HL-60 (cell line): ENCODE measurements at regions not wholly inside any gene's neighbourhood (a gene's known extent, or its start where the extent isn't known, plus 50 kb on each side); places are given as distances from the start of the nearest gene placed in this dataset.

ENCODE experiments used
- DNase-seq, 2 experiments: peaks; one replicate each; pipeline ENCODE4 v3.0.0-alpha.2; 2010 to 2020; ENCODE audit warnings: low read depth in 1 of 2, low spot score in 1 of 2
- H3K27ac ChIP-seq: fragments of 250-450 bp; sonication (Bioruptor Pico); replicated peaks from 2 replicates; pipeline ENCODE4 v1.5.1; 2020; ENCODE audit warnings: mild to moderate bottlenecking, moderate library complexity
- H3K27me3 ChIP-seq: fragments of 250-450 bp; sonication (Bioruptor Pico); 2 replicates; pipeline ENCODE4 v1.5.1; 2021; ENCODE audit warnings: mild to moderate bottlenecking, moderate library complexity; ENCODE audit not compliant: insufficient read depth, poor library complexity, severe bottlenecking
- H3K4me3 ChIP-seq: replicated peaks from 2 replicates; pipeline ENCODE4 v1.5.1; 2011; ENCODE audit warnings: mild to moderate bottlenecking, control low read depth, low read length; ENCODE audit not compliant: insufficient read depth
- GABPA ChIP-seq: IDR thresholded peaks from 2 replicates; pipeline ENCODE4 v1.6.1; 2012; ENCODE audit warnings: low read depth
- POLR2AphosphoS5 ChIP-seq: IDR thresholded peaks from 2 replicates; pipeline ENCODE4 v1.6.1; 2012; ENCODE audit warnings: low read depth
- SPI1 ChIP-seq: IDR thresholded peaks from 2 replicates; pipeline ENCODE4 v1.6.1; 2012; ENCODE audit warnings: low read depth, mild to moderate bottlenecking, borderline replicate concordance
- TF ChIP-seq, protein P1 (sequence below): IDR thresholded peaks from 2 replicates; pipeline ENCODE4 v1.6.1; 2012; ENCODE audit warnings: low read depth; ENCODE audit not compliant: insufficient replicate concordance
- TF ChIP-seq, protein P2 (sequence below): IDR thresholded peaks from one replicate; pipeline ENCODE4 v1.5.1; 2011; ENCODE audit warnings: low read length, control low read depth, inconsistent platforms; ENCODE audit not compliant: insufficient read depth

DNA sequence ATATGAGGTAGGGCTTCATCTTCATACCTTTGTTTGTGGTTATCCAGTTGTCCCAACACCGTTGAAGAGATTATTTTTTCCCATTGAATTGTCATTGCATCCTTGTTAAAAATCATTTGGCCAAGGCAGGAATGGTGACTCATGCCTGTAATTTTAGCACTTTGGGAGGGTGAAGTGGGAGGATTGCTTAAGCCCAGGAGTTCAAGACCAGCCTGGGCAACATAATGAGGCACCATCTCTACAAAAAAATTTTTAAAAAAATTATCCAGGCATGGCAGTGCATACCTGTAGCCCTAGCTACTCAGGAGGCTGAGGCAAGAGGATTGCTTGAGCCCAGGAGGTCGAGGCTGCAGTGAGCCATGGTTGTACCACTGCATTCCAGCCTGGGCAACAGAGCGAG lies 223.9 kb downstream of the TANC2 start:
- H3K27ac ChIP-seq: no peak overlapping the region
- DNase-seq: no peak

GRCh38 chr17:63190821-63191370 lies 224.9 kb downstream of the TANC2 start:
- no peak for TF ChIP-seq POLR2AphosphoS5
- TF ChIP-seq, protein P1, sequence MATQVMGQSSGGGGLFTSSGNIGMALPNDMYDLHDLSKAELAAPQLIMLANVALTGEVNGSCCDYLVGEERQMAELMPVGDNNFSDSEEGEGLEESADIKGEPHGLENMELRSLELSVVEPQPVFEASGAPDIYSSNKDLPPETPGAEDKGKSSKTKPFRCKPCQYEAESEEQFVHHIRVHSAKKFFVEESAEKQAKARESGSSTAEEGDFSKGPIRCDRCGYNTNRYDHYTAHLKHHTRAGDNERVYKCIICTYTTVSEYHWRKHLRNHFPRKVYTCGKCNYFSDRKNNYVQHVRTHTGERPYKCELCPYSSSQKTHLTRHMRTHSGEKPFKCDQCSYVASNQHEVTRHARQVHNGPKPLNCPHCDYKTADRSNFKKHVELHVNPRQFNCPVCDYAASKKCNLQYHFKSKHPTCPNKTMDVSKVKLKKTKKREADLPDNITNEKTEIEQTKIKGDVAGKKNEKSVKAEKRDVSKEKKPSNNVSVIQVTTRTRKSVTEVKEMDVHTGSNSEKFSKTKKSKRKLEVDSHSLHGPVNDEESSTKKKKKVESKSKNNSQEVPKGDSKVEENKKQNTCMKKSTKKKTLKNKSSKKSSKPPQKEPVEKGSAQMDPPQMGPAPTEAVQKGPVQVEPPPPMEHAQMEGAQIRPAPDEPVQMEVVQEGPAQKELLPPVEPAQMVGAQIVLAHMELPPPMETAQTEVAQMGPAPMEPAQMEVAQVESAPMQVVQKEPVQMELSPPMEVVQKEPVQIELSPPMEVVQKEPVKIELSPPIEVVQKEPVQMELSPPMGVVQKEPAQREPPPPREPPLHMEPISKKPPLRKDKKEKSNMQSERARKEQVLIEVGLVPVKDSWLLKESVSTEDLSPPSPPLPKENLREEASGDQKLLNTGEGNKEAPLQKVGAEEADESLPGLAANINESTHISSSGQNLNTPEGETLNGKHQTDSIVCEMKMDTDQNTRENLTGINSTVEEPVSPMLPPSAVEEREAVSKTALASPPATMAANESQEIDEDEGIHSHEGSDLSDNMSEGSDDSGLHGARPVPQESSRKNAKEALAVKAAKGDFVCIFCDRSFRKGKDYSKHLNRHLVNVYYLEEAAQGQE: no peak
- TF ChIP-seq SPI1: no peak
- no peak for TF ChIP-seq GABPA
- TF ChIP-seq, protein P2, sequence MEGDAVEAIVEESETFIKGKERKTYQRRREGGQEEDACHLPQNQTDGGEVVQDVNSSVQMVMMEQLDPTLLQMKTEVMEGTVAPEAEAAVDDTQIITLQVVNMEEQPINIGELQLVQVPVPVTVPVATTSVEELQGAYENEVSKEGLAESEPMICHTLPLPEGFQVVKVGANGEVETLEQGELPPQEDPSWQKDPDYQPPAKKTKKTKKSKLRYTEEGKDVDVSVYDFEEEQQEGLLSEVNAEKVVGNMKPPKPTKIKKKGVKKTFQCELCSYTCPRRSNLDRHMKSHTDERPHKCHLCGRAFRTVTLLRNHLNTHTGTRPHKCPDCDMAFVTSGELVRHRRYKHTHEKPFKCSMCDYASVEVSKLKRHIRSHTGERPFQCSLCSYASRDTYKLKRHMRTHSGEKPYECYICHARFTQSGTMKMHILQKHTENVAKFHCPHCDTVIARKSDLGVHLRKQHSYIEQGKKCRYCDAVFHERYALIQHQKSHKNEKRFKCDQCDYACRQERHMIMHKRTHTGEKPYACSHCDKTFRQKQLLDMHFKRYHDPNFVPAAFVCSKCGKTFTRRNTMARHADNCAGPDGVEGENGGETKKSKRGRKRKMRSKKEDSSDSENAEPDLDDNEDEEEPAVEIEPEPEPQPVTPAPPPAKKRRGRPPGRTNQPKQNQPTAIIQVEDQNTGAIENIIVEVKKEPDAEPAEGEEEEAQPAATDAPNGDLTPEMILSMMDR: no peak
- DNase-seq: no peak
- Histone ChIP-seq H3K27ac (no peak overlapping the region), H3K27me3 (no peaks in the 10 kb centered on the region), H3K4me3 (no peak overlapping the region)

More for the DNA sequence above, 223.9 kb downstream of the TANC2 start:
- TF ChIP-seq GABPA (no peak), POLR2AphosphoS5 (no peak), SPI1 (no peak)
- TF ChIP-seq, protein P1: no peak
- TF ChIP-seq, protein P2: no peak
- Histone ChIP-seq H3K27me3 (no peaks in the 10 kb centered on the region), H3K4me3 (no peak overlapping the region)

DNA sequence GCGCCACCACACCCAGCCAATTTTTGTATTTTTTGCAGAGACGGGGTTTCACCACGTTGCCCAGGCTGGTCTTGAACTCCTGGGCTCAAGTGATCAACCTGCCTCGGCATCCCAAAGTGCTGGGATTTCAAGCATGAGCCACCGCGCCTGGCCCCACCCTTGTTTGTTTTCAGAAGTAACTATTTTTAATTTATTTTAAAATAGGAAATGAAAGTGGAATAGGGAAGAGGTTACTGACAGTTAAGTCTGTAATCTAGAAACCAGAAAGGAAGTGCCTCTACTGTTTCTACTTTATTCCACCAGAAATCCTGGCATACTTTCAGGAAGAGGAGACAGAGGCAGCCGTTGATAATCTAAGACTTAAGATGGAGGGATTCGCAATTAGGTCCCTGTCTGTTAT lies 225.6 kb downstream of the TANC2 start:
- no peak for TF ChIP-seq GABPA
- peak; percentile 67 for TF ChIP-seq SPI1
- DNase-seq: no peak
- no peak overlapping the region for H3K27ac ChIP-seq
- no peak overlapping the region for H3K4me3 ChIP-seq
- no peaks in the 10 kb centered on the region for H3K27me3 ChIP-seq

GRCh38 chr17:63193827-63194226 lies 227.8 kb downstream of the TANC2 start:
- TF ChIP-seq, protein P2: no peak
- TF ChIP-seq POLR2AphosphoS5 (no peak), SPI1 (no peak), GABPA (no peak)
- TF ChIP-seq, protein P1: no peak
- Histone ChIP-seq H3K4me3 (no peak overlapping the region), H3K27ac (no peak overlapping the region), H3K27me3 (no peaks in the 10 kb centered on the region)
- DNase-seq: no peak
